HUDEP-2 (cell line): ENCODE measurements at regions not wholly inside any gene's neighbourhood (a gene's known extent, or its start where the extent isn't known, plus 50 kb on each side); places are given as distances from the start of the nearest gene placed in this dataset.
A peak's percentile ranks its signal among the peaks of the same experiment; 100 is the strongest.

ENCODE experiments used
- DNase-seq, 76 experiments: peaks; one replicate each; lab custom pipeline; 2025; ENCODE audit not compliant: unreplicated experiment in 76 of 76; lab: John Stamatoyannopoulos, UW

DNA sequence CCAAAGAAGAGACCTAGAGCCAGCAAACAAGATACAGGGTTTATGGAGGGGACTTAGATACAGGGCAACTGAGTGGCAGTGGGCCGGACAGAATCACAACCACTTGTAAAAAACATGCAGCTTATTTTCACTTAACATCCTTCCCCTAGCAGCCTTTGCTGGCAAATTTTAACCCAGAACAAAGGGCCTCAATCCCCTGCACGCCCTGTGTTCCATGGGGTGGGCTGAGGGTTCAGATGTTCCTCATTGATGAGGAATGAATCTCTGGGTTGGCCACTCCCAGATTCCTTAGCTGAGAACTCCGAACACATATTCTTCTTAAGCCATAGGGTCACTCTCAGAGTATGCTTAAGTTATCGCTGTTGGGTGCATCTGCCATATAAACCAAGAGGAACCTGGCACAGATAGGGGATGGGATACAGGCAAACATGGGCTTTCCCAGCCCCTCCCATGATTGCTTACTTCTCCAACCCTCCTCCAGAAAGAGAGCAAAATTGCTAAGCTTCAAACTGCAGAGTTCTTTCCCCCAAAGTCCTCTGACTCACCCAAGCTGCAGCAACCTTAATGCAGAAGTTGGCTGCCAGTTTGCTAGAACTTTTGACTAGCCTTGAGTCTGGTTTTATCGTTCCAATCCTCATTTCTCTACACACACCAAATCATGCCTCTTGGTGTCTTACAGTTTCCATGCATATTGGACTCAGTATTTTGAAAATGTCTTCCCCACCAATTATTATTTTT is 146.9 kb downstream of the CD47 start:
- no peak for DNase-seq

DNA sequence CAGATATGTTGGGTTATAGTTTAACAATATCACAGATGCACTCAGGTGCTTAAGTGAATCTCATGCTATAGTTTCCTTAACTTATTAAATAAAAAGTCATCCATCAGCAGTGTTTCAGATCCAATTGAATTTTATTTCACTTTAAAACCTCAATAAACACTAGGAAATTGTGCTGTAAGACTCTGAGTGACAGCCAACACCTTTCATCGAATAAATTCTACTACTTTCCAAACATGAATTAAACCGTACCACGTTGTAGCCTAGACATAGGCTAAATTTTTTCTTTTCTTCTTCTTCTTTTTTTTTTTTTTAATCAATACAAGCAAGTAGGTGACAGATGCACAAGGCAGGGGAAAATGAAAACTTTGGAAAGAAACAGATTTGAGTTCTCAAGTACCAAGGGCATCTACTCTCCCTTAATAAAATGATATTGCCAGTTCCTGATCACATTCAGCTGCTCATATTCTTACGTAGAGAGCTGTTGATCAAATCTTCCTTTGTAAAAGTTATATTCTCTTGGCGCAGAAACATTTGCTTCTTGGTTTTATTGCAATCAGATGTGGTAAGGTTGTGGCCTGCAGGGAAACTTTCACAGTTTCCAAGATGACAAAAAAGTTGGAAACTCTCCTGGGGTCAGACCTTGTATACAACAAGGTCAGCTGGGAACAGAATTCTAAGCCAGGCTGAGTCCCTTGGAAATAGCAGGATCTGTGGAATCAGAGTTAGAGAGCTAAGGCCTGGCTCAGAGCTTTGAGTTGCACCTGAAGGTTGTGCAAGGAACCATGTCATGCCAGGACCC is 147.7 kb downstream of the CD47 start:
- DNase-seq: no peak

DNA sequence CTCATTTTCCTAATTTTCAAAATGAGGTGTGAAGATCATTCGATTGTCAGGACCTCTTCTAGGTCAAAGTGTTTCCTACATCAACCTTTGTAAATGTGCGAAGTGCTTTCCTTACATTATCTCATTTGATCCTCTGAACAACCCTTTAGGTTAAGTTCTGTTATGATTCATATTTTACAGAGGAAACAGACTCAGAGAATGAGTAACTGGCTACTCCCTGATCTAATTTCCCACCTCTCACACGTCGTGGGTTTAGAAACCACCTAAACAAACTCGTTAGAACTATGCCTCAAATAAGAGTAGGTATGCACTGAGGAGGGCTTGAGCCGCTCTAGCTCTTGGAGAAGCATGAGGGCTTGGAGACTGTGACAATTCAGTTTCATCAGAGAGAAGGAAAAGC is 148.6 kb downstream of the CD47 start:
- DNase-seq: no peak

DNA sequence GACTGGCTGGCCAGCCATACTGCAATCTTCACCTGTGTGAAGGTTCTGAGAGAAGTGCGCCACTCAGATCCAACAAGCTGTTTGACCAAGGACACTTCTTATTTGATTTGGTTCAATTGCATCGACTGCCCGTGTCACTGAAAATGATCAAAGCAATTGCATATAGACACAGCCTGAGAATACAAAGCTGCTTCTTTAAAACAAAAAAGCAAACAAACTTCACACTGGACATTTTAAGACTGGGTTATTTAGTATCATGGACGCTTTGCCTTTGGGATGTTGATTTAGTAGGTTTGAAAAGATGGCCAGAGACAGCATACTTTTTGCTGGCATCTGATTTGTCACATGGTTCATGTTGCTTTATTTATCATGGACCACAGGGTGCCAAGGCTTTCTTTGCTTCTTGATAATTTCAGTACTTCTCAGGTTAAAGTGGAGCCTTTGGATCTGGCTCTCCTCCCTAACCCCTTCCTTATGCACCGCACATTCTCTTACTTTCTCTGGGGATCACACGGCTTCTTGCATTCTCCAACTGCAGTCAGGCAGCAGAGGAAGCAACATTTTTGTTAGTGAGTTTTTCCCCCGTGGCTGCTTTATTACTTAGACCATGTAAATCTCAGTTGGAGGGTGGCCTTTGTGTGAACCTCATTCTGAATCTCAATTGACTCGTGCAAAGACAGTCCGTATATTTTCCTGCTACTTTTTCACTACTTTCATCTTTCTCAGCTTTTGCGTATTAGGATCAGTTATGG is 151.0 kb downstream of the CD47 start:
- DNase-seq: no peak

DNA sequence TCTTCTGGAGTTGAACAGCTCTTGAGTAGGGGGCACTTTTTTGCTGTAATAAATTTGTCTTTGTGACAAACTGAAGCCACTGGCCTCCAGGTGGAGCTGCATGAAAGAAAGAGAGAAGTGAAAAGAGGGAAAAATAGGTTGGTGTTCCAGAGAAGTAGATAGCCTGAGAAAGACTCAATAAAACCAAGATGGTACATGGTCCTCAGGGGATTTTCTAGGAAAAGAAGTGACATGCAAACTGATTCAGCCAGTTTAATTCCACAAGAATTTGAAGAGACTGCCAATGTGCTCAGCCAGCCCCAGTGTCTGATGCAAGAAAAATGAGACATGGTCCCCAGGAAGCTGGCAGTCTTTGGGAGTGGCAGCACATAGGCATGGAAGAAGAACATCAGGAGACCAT is 152.7 kb downstream of the CD47 start:
- DNase-seq: peak in 9 of 76 experiments; percentile 3 to 35 (median 7)

DNA sequence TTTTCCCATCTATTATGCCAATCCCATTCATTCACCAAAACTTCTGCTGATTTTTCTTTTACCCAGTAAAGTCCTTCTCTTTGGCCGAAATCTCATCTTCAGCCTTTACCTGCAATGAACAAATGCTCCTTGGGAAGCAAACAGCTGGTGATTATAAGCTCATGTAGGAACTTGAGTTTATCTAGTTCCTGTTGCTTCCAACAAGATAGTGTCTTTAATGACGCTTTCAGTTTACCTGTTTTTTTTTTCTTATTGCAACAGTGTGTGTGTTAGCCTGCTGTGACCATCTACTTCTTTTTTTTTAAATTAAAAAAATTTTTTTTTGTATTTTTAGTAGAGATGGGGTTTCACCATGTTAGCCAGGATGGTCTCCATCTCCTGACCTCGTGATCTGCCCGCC is 156.0 kb downstream of the CD47 start:
- DNase-seq: no peak

DNA sequence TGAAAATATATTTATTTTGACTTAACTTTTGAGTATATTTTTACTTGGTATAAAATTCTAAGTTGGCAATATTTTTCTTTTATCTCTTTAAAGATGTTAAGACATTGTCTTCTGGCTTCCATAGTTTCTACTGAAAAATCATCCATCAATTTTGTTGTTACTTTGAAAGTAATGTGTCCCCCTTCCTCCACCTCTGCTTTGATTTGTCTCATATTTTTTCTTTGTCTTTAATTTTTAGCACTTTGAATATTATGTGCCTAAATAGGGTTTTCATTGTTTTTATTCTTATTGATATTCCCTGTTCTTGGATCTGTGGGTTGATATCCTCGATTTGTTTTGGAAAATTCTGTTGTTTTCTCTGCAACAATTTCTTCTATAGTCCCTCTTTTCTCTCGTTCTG is 157.4 kb downstream of the CD47 start:
- DNase-seq: no peak

DNA sequence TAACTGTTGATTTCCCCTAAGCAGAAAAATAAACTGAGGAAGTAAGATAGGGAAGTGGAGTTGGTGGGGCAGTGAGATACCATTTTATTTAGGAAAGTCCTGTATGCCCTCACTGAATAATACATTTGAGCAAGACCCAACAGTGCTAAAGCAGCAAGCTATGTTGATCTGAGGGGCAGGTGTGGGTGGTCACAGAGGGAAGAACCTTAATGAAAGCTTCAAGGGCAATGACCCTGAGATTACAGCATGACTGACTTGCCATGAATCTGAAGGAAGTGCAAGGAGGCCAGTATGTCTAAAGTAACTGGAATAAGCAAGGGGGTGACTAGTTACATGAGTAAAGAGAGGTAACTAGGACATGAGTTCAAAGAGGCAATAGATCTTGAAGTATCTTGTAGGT is 159.5 kb downstream of the CD47 start:
- DNase-seq: no peak

DNA sequence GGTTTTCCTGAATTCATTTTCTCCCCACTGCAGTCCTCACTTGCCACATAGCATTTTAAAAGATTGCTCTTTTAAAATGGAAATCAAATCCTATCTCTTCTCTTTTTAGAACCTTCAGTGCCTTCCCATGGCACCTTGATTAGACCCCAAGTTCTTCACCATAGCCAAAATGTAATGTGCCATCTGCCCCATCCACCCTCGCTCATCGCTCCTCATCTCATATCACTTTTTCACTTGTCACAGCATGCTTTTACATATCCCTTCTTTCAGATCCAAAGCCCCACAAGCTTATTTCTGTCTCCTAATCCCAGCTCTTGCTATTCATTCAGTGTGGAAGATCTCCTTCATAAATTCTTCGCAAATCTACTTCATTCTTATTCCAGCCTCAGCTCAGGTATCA is 161.7 kb downstream of the CD47 start:
- DNase-seq: no peak

DNA sequence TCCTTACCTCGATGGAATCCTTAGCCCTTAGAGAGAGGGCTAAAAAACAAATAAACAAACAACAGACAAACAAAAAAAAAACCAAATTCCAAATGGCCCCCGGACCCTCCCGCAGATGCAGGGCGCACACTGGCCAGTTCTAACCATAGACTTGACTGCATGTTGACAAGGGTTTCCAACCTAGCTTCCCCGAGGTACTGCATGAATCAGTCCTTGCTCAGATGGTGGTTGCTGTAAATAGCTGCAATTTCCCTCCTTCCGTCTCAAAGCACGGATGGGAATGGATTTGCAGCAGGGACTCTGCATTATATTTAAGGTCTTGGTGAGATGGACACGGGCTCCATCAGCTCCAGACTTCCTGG is 162.8 kb downstream of the CD47 start:
- DNase-seq: peak in 2 of 76 experiments; percentile 2 to 3

DNA sequence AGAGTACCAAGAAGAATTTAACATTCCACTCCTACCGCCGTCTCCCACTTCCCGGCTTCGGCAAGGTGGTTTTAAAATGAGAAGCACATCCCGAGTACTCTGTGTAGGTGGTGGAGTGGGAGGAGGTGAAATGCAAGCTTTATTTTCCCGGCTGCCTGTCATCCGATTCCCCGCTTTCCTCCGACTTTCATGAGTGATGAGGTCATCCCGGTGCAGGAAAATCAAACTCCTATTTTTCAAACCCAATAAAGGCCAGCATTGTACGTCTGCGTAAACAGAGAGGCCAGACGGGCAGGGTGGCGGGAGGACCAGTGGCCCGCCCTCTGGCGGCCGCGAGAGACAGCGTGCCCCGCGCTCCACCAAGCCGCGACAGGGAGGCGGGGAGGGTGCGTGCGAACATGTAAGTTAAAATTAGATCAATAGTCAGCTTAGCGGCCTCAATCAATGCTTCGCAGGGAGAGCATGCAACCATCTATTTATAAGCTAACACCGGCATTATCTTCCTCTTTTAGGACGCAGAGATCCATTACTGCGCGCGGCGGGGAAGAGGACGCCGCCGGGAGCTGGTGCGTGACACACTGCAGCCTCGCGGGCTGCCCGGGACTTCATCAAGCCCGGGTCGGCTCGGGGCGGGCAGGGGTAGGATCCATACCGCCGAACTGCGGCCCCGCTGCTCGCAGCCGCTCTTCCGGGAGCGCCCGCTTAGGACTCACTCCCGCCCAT is 163.3 kb downstream of the CD47 start:
- peak in 41 of 76 experiments; percentile 0 to 54 (median 9) for DNase-seq

DNA sequence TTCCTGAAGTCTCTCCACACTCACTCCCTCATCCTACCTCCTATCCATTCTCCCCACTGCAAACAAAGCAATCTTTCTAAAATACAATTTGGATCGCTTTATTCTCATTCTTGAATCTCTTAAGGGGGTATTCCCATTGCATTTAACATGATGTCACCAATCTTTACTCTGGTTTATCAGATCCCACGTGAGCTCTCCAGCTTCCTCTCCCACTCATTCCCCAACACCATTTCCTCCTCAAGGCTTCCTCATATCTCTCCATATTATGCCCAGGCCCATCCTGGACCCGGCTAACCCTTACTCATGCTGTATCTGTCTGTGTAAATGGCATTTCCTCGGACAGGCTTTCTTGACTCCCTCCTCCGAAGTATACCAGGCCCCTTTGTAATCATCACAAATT is 165.0 kb downstream of the CD47 start:
- DNase-seq: no peak

DNA sequence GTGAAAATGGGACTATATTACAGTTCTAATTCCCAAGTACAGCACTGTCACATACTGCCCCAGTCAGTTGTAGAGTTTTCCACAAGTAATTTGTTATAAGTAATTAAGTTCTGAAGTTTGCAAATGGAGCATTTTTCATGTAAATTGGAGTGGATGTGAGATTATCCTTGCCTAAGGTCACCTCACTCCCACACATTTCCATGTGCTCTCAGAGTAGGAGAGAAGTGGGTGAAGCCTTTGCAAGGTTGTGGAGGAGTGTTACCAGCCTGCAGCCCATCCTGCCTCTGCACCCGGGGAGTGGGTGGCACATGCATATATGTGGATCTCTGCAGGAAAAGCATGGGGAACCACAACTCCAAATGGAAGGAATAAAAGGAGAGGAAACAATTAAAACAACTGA is 169.8 kb downstream of the CD47 start:
- DNase-seq: no peak

DNA sequence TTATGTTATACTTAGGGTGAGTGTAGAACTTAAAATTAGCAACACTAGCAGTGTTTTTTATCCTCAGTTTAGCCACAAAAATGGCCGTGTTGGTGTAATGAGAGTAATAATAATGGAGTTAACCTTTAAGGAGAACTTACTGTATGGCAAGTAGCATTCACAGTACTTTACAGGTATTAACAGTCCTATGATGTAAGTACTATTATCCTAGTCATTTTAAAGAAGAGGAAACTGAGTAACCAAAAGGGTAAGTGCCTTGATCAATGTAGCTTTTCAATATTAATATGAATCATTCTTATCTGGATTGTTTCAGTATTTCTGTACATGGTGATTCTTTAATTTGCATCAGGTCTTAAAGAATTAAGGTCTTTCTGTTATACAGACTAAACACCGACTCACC is 170.3 kb downstream of the CD47 start:
- no peak for DNase-seq

DNA sequence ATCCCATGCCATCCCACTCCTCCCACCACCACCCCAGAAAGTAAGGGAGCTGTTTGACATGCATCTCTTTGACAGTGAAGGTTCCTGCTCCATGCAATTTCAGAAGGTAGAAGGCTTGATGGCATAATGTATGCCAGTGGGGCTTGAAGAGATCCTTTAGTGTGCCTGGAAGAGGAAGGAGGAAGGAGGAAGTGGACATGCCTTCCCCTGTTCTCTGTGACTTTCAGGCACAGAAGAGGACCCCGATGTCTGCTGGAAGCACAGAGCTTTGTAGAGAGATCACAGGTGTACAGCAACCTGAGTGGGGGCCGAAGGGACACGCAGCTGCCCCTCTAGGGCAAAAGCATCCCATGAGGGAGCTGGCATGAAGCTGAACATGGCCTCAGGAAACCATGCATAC is 171.6 kb downstream of the CD47 start:
- no peak for DNase-seq

DNA sequence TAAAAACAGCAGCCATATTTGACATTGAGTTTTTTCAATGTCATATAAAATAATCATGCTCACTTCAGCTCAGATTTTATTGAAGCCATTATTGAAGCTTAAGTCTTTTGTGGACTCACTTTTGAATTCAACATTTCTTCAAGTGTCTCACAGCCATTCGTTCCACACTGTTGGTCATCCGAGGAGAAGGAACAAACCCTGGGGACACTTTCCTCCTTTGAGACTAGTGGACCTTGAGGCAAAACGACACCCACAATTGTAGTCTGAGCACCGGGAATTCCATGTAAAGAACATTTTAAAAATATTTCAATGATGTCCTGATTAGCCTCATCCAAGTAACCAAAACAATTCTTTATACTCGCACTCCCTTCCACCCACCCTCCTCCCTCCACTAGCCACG is 174.7 kb downstream of the CD47 start:
- DNase-seq: no peak

DNA sequence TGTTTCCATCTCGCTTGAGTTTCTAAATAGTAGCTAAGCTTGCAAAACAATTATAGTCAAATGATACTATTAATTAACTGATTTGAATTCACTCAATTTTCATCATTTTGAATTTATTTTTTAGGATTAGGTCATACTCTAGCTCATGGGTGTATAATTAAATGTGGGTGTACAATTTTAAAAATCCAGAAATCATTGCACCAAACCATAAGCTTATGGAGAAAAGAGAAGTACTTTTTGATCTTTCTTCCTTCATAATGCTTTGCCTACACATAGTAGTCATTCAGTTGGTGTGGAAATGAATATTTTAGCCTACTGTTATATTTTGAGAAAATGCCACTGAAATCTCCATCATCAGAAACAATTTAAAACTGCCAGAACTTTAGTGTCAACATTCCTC is 175.1 kb downstream of the CD47 start:
- DNase-seq: no peak

DNA sequence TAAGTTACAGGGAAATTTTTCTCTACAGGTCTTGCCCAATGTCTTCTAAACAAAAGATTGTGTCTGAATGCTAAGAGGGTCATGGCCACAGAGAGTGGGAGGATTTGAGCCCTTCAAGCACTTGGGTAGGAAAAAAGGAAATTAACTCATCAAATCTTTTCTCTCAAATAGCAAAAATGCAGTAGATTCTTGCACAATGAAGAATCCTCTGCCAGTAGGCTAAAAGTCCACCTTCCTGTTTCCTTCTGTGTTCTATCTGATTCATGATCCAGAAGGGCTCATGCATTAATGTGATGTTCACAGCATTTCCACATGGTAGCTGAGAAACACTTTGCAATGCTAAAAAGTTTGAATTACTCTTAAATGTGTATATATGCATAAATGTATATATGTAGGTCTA is 177.1 kb downstream of the CD47 start:
- no peak for DNase-seq

DNA sequence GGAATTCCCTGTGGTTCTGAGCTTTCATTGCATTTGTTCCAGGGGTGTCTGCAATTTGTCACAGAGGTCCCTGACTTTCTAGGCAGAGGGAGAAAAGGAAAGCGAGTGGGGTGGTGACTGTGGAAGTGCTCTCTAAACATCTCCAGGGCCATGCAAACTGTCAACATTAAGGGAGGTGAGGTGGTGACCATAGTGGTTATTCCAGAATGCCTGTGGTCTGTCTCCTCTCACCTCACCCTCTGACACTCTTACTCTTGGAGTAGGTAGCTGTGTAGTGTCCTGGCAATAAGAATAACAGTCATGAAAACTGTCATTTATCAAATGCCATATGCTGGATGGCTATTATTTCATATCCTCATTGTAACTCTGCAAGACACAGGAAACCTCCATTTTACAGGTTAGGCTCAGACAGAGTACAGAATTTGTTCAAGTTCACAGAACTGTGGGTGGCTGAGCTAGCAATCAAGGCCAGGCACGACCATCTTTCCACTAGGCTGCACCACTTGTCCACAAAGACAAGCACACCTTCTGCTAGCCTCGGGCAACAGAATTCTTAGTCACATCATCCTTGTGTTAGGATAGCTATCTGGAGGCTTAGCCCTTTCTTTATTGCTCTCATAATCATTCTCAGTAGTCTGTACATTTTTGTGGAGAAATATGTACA is 179.4 kb downstream of the CD47 start:
- no peak for DNase-seq

DNA sequence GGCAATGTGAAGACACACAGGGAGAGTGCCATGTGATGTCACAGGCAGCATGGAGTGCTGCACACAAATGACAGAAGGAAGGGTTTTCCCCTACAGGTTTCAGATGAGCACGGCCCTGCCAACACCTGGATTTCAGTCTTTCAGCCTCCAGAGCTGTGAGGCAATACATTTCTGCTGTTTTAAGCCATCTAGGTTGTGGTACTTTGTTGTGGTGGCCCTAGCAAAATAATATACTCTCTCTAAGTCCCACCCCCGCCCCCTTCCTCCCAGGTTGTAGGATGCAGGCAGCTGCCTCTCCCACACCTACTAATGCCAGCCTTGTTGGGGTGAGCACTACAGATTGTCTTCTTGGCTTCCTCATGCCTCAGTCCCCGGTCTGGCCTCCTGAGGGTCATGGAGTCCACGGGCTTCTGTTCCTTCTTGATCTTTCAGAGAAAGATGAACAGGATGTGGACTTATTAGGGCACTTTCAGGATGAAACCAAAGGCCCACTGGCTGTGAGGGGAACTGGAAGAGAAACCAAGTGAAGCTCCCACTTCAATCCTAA is 180.0 kb downstream of the CD47 start:
- no peak for DNase-seq
